ENCODE measurements at regions not wholly inside any gene's neighbourhood (a gene's known extent, or its start where the extent isn't known, plus 50 kb on each side); places are given as distances from the start of the nearest gene placed in this dataset.
A peak's percentile ranks its signal among the peaks of the same experiment; 100 is the strongest.

DNA sequence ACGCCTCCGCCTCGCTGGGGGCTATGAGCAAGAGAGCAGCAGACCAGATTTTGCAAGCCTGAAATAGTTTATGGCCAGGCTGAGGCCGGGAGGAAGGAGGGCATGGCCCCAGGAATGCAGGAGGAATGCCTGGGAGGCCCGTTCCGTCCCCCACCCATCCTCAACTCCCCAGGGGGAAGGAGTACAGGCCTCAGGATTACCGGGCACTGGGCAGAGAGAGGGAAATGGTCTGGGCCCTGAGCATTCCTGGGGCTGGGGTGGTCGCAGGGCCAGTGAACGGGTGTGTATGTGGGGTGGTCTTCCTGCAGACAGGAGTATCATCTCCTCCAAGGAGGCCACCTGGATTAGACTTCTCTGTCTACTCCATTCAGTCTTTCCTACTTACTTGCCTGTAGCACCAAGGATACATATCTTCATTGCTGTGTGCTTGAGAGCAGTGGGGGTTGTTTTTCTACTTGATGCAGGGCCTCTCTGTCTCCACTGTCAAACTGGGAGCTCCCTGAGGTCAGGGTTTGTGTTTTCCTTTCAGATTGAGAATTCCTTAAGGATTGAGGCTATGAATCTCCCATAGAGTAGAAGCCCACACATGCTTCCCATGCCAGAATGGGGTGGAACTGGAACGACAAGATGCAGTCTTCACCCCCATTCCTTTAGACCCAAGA, 81.3 kb downstream of the VEGFA start:
- Mint-ChIP-seq H3K36me3 (ENCODE audit: insufficient read depth in 1 of 3, low read depth in 3 of 3) (no peaks in the 10 kb centered on the region), H3K27ac (peak overlapping the region in 1 of 3 experiments; percentile 13; a peak in 2 of 7 replicates), H3K4me3 (no peak overlapping the region), H3K27me3 (ENCODE audit: low read depth) (no peaks in the 10 kb centered on the region), H3K4me1 (peaks cover 31 to 38% of the 10 kb centered on the region in 2 experiments), H3K9me3 (no peaks in the 10 kb centered on the region)
- H3K9me3 ChIP-seq (ENCODE audit: control insufficient read depth, low read depth, low read length) = no peaks in the 10 kb centered on the region
- no peak for DNase-seq
- no peak overlapping the region for H2BK120ac ChIP-seq (ENCODE audit: low read depth, low read length, poor library complexity, severe bottlenecking)
- H3K4me1 ChIP-seq (ENCODE audit: insufficient read depth, low read length) = no peaks in the 10 kb centered on the region
- no peak overlapping the region for H2BK12ac ChIP-seq (ENCODE audit: insufficient read length, low read depth, low read length)
- H3K18ac ChIP-seq (ENCODE audit: insufficient read length, low read depth, low read length) = no peak overlapping the region
- H3K56ac ChIP-seq (ENCODE audit: insufficient read length, low read depth, low read length) = no peak overlapping the region
- H4K20me1 ChIP-seq (ENCODE audit: control insufficient read depth, insufficient read depth, insufficient read length) = no peaks in the 10 kb centered on the region
- no peak overlapping the region for H2BK15ac ChIP-seq (ENCODE audit: low read depth, low read length)
- H3T11ph ChIP-seq (ENCODE audit: low read length) = no peak overlapping the region
- H3K23me2 ChIP-seq (ENCODE audit: insufficient read length, low read depth, low read length, poor library complexity, severe bottlenecking) = no peaks in the 10 kb centered on the region
- H2BK5ac ChIP-seq (ENCODE audit: insufficient read length, low read length) = no peak overlapping the region
- TF ChIP-seq, protein P1, sequence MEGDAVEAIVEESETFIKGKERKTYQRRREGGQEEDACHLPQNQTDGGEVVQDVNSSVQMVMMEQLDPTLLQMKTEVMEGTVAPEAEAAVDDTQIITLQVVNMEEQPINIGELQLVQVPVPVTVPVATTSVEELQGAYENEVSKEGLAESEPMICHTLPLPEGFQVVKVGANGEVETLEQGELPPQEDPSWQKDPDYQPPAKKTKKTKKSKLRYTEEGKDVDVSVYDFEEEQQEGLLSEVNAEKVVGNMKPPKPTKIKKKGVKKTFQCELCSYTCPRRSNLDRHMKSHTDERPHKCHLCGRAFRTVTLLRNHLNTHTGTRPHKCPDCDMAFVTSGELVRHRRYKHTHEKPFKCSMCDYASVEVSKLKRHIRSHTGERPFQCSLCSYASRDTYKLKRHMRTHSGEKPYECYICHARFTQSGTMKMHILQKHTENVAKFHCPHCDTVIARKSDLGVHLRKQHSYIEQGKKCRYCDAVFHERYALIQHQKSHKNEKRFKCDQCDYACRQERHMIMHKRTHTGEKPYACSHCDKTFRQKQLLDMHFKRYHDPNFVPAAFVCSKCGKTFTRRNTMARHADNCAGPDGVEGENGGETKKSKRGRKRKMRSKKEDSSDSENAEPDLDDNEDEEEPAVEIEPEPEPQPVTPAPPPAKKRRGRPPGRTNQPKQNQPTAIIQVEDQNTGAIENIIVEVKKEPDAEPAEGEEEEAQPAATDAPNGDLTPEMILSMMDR (conservative IDR thresholded peaks at IDR 0.05) = no peak
- no peak overlapping the region for H4K5ac ChIP-seq (ENCODE audit: insufficient read length, low read depth, low read length)
- H3K79me2 ChIP-seq (ENCODE audit: insufficient read depth, low read length) = no peaks in the 10 kb centered on the region
- no peak overlapping the region for H3K27ac ChIP-seq (ENCODE audit: insufficient read length, low read depth, low read length)
- H4K91ac ChIP-seq (ENCODE audit: insufficient read length, low read depth, low read length) = no peak overlapping the region
- H3K27me3 ChIP-seq (ENCODE audit: insufficient read depth, low read length) = no peaks in the 10 kb centered on the region
- H2AFZ ChIP-seq (ENCODE audit: low read length) = no peak overlapping the region
- no peak overlapping the region for H3K9ac ChIP-seq (ENCODE audit: extremely low read depth, insufficient read length, low read length)
- WGBS (ENCODE audit: extremely low coverage, insufficient read length, low lambda C conversion rate) = no CpG with 5 or more reads among the region's 10 CpGs
- H3K79me1 ChIP-seq (ENCODE audit: insufficient read depth, low read depth, low read length, poor library complexity, severe bottlenecking) = no peaks in the 10 kb centered on the region
- no peak overlapping the region for H3K4ac ChIP-seq (ENCODE audit: low read depth, low read length)
- no peak overlapping the region for H3K23ac ChIP-seq (ENCODE audit: insufficient read length, low read depth, low read length)
- no peak overlapping the region for H3K4me2 ChIP-seq (ENCODE audit: insufficient read depth, insufficient read length, low read length)
- H4K8ac ChIP-seq (replicated peaks; ENCODE audit: insufficient read length, low read depth, low read length) = no peak overlapping the region
- H2AK5ac ChIP-seq (ENCODE audit: insufficient read length, low read length) = no peak overlapping the region
- no peak overlapping the region for H3K14ac ChIP-seq (ENCODE audit: insufficient read depth, low read length)
- no peak overlapping the region for H2BK20ac ChIP-seq (ENCODE audit: low read depth, low read length, poor library complexity, severe bottlenecking)
